CD14-positive monocyte (primary cell): ENCODE measurements at regions not wholly inside any gene's neighbourhood (a gene's known extent, or its start where the extent isn't known, plus 50 kb on each side); places are given as distances from the start of the nearest gene placed in this dataset.

Experiments
- DNase-seq, 3 donors: peaks; one replicate each; pipeline ENCODE4 v3.0.0-alpha.2; 2011 to 2022
- H2AFZ ChIP-seq: 2 replicates; pipeline ENCODE4 v1.6.0; 2012; ENCODE audit warnings: mild to moderate bottlenecking, low read depth, low read length, inconsistent platforms; ENCODE audit not compliant: insufficient read depth, poor library complexity, severe bottlenecking
- H3K27ac ChIP-seq, 2 donors: 1 replicate in 1 of 2; 2 replicates in 1 of 2; pipeline ENCODE4 v1.5.1; 2012 to 2013; ENCODE audit warnings: low read length in 2 of 2, control low read depth in 1 of 2, inconsistent platforms in 1 of 2, low read depth in 1 of 2, mild to moderate bottlenecking in 1 of 2
- H3K27me3 ChIP-seq, 2 donors: one replicate each; pipeline versions ENCODE4 v1.6.0 to v1.6.1; 2011 to 2013; ENCODE audit warnings: low read length in 2 of 2; ENCODE audit not compliant: control insufficient read depth in 2 of 2, insufficient read depth in 2 of 2
- H3K36me3 ChIP-seq, 2 donors: replicated peaks in 1 of 2; 1 replicate in 1 of 2; 2 replicates in 1 of 2; pipeline versions ENCODE4 v1.5.1 to v1.6.1; 2012 to 2013; ENCODE audit warnings: low read length in 2 of 2, control low read depth in 1 of 2, inconsistent platforms in 1 of 2, mild to moderate bottlenecking in 1 of 2; ENCODE audit not compliant: insufficient read depth in 2 of 2, control insufficient read depth in 1 of 2
- H3K4me1 ChIP-seq, 2 donors: 1 replicate in 1 of 2; 2 replicates in 1 of 2; pipeline versions ENCODE4 v1.5.1 to v1.6.1; 2012 to 2013; ENCODE audit warnings: low read length in 2 of 2, control low read depth in 1 of 2, inconsistent platforms in 1 of 2, mild to moderate bottlenecking in 1 of 2, moderate library complexity in 1 of 2; ENCODE audit not compliant: insufficient read depth in 2 of 2, control insufficient read depth in 1 of 2
- H3K4me2 ChIP-seq: replicated peaks from 2 replicates; pipeline ENCODE3; 2012; ENCODE audit warnings: low read length, moderate library complexity, mild to moderate bottlenecking; ENCODE audit not compliant: poor library complexity, severe bottlenecking; ENCODE audit errors: extremely low read depth
- H3K4me3 ChIP-seq, 3 experiments: fragments of 200-600 bp in 1 of 3; sonication (generic) in 1 of 3; replicated peaks in 1 of 3; 1 replicate in 2 of 3; 2 replicates in 1 of 3; pipeline ENCODE4 v1.5.1; 2011 to 2013; ENCODE audit warnings: low read length in 3 of 3, mild to moderate bottlenecking in 3 of 3, control low read depth in 2 of 3, low read depth in 2 of 3, inconsistent platforms in 1 of 3, moderate library complexity in 1 of 3
- H3K79me2 ChIP-seq: 2 replicates; pipeline ENCODE4 v1.6.0; 2012; ENCODE audit warnings: mild to moderate bottlenecking, control low read depth, inconsistent platforms, low read length, moderate library complexity; ENCODE audit not compliant: insufficient read depth
- H3K9ac ChIP-seq: 2 replicates; pipeline ENCODE4 v1.6.0; 2017; ENCODE audit warnings: low read length, mild to moderate bottlenecking; ENCODE audit not compliant: insufficient read depth, poor library complexity, severe bottlenecking
- H3K9me3 ChIP-seq, 2 donors: replicated peaks in 1 of 2; 1 replicate in 1 of 2; 2 replicates in 1 of 2; pipeline versions ENCODE4 v1.5.1 to v1.6.1; 2012 to 2013; ENCODE audit warnings: low read length in 2 of 2, control low read depth in 1 of 2; ENCODE audit not compliant: control insufficient read depth in 1 of 2, insufficient read depth in 1 of 2
- H4K20me1 ChIP-seq: 2 replicates; pipeline ENCODE4 v1.6.0; 2012; ENCODE audit warnings: mild to moderate bottlenecking, low read length, control low read depth, moderate library complexity; ENCODE audit not compliant: insufficient read depth
- H3K27ac Mint-ChIP-seq, 7 donors: one replicate each; pipeline ENCODE4 v1.8.0; 2020; ENCODE audit warnings: mild to moderate bottlenecking in 7 of 7, mixed read lengths in 7 of 7, moderate library complexity in 6 of 7, inconsistent platforms in 2 of 7
- H3K27me3 Mint-ChIP-seq, 3 donors: one replicate each; pipeline ENCODE4 v1.8.0; 2021 to 2022; ENCODE audit warnings: low read depth in 3 of 3, mild to moderate bottlenecking in 3 of 3, mixed read lengths in 3 of 3, moderate library complexity in 3 of 3, inconsistent platforms in 1 of 3
- H3K36me3 Mint-ChIP-seq, 2 donors: one replicate each; pipeline ENCODE4 v1.8.0; 2020; ENCODE audit warnings: mixed read lengths in 2 of 2, inconsistent platforms in 1 of 2, mild to moderate bottlenecking in 1 of 2
- H3K4me1 Mint-ChIP-seq: one replicate; pipeline ENCODE4 v1.8.0; 2020; ENCODE audit warnings: mild to moderate bottlenecking, mixed read lengths
- H3K4me3 Mint-ChIP-seq, 2 donors: one replicate each; pipeline ENCODE4 v1.8.0; 2020; ENCODE audit warnings: mild to moderate bottlenecking in 2 of 2, mixed read lengths in 2 of 2, moderate library complexity in 1 of 2
- H3K9me3 Mint-ChIP-seq, 7 donors: one replicate each; pipeline ENCODE4 v1.8.0; 2020 to 2022; ENCODE audit warnings: mixed read lengths in 7 of 7, mild to moderate bottlenecking in 6 of 7, moderate library complexity in 6 of 7, inconsistent platforms in 2 of 7
- CTCF ChIP-seq: fragments of 200-600 bp; IDR thresholded peaks from one replicate; pipeline ENCODE4 v1.8.0; 2022; ENCODE audit warnings: antibody characterized with exemption, mild to moderate bottlenecking
- WGBS: methylation state at CpG from one replicate; pipeline ENCODE4 v1.1.5; 2013; ENCODE audit warnings: missing lambda C conversion rate; ENCODE audit not compliant: insufficient coverage; 5-methylcytosine and 5-hydroxymethylcytosine counted together
- intact Hi-C, 2 donors: fragments of 100-400 bp; cut with micrococcal nuclease; formaldehyde crosslinking; loops; one replicate each; pipeline versions ENCODE4 v1.15.0 to v1.15.1; 2023

GRCh38 chr6:56343295-56343694 lies 95.9 kb upstream of the COL21A1 start:
- Histone ChIP-seq H4K20me1 (no peaks in the 10 kb centered on the region), H2AFZ (no peak overlapping the region), H3K79me2 (no peaks in the 10 kb centered on the region), H3K9me3 (no peaks in the 10 kb centered on the region), H3K9ac (no peak overlapping the region), H3K27me3 (no peaks in the 10 kb centered on the region), H3K36me3 (no peaks in the 10 kb centered on the region), H3K4me1 (no peaks in the 10 kb centered on the region), H3K27ac (no peak overlapping the region), H3K4me3 (no peak overlapping the region), H3K4me2 (no peak overlapping the region)
- H3K9me3 Mint-ChIP-seq, result peaks cover 0 to 3% (median 0%) of the 10 kb centered on the region in 7 donors
- no CpG with 5 or more reads among the region's 2 CpGs for WGBS
- no peak for DNase-seq
- peaks cover 2% of the 10 kb centered on the region for H3K4me1 Mint-ChIP-seq
- H3K4me3 Mint-ChIP-seq, result no peak overlapping the region
- no peak overlapping the region for H3K27ac Mint-ChIP-seq
- intact Hi-C loops, result no loop called here
- H3K36me3 Mint-ChIP-seq, result no peaks in the 10 kb centered on the region
- TF ChIP-seq CTCF, result no peak
- H3K27me3 Mint-ChIP-seq, result peaks cover 2 to 6% (median 5%) of the 10 kb centered on the region in 3 donors

DNA sequence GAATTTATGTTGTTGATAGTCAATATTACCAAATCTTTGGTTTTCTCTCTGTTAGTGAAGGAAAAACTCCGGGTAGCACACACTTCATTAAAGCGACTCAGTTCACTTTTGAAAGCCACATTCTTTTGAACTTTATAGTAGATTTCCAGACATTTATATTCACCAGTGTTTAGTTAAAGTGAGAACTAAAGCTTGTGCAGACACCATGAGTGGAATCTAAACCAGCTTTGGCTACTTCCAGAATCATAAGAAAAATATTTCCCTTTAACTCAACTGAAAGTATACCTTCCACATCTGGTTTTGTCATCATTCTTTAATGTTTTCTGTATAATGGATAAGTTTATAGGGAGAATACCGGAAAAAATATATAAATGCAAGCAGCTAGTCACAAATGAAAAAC lies 92.1 kb upstream of the COL21A1 start:
- H3K36me3 Mint-ChIP-seq, result no peaks in the 10 kb centered on the region
- H2AFZ ChIP-seq, result no peak overlapping the region
- no peak for DNase-seq
- H3K79me2 ChIP-seq, result no peaks in the 10 kb centered on the region
- no peak overlapping the region for H3K4me2 ChIP-seq
- no peak overlapping the region for H3K27ac Mint-ChIP-seq
- H3K9me3 ChIP-seq, result no peaks in the 10 kb centered on the region
- no peaks in the 10 kb centered on the region for H4K20me1 ChIP-seq
- TF ChIP-seq CTCF, result no peak
- H3K4me1 ChIP-seq, result no peaks in the 10 kb centered on the region
- H3K27me3 ChIP-seq, result no peaks in the 10 kb centered on the region
- H3K4me3 Mint-ChIP-seq, result no peak overlapping the region
- no peaks in the 10 kb centered on the region for H3K36me3 ChIP-seq
- no peak overlapping the region for H3K4me3 ChIP-seq
- no peak overlapping the region for H3K27ac ChIP-seq
- H3K9ac ChIP-seq, result no peak overlapping the region
- peaks cover 3 to 6% (median 5%) of the 10 kb centered on the region in 3 donors for H3K27me3 Mint-ChIP-seq
- intact Hi-C loops, result no loop called here
- peaks cover 0 to 2% (median under 1%) of the 10 kb centered on the region in 7 donors for H3K9me3 Mint-ChIP-seq
- no peaks in the 10 kb centered on the region for H3K4me1 Mint-ChIP-seq
- WGBS, result no CpG with 5 or more reads among the region's 3 CpGs
